ENCODE measurements at regions not wholly inside any gene's neighbourhood (a gene's known extent, or its start where the extent isn't known, plus 50 kb on each side); places are given as distances from the start of the nearest gene placed in this dataset.
"Not testable (repeated sequence)": the region's sequence is repeated elsewhere in the genome, so short reads cannot be mapped to it uniquely, and the experiment has no call there.

DNA sequence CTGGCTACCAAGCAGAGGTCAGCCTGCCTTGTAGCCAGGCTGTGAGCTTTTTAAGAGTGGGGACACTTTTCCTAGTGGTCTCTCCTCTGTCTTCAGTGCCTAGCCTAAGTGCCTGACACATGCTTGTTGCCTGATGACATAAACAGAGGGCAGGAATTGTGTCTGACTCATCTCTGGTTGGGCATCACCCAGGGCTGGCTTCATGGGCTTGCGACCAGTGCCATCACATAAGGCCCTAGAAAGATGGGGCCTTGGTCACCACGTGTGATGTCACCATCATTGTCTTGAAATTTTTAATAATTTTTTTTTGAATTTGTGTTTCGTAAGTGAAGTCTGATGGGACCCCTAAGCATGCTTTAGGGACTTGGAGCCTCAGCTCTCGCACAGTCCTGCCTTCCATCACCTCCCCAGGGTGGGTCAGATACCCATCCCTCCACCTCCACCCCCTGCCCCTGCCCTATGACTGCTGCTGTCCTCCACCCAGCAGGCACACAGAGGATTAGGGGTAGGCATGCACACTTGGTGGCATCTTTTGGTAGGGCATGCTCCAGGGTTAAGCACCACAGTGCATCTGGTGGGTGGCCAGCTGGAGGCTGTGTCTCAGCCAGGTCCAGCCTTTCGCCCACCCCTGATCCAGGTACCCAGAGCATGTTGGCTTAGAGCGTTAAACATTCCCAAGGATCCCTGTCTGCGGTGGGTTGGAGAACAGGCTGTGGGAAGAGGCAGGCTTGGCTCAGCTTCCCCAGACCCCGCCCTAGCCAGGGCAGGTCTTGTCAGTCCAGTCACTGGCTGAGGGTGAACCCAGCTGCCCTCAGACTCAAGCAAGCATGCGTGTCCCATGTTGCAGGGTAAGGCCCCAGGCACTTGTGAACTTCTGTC is 80.1 kb upstream of the SH3PXD2B start:
- H3K27me3 Mint-ChIP-seq: peaks cover 26% of the 10 kb centered on the region
- H3K27ac Mint-ChIP-seq: no peak overlapping the region
- no peaks in the 10 kb centered on the region for H3K36me3 Mint-ChIP-seq (ENCODE audit: low read depth)
- H3K4me3 Mint-ChIP-seq: no peak overlapping the region
- DNase-seq (no peak), ATAC-seq (no peak)
- no peaks in the 10 kb centered on the region for H3K9me3 ChIP-seq (ENCODE audit: control insufficient read depth, low read length, poor library complexity, severe bottlenecking)
- H3K4me1 Mint-ChIP-seq: peaks cover 3% of the 10 kb centered on the region

DNA sequence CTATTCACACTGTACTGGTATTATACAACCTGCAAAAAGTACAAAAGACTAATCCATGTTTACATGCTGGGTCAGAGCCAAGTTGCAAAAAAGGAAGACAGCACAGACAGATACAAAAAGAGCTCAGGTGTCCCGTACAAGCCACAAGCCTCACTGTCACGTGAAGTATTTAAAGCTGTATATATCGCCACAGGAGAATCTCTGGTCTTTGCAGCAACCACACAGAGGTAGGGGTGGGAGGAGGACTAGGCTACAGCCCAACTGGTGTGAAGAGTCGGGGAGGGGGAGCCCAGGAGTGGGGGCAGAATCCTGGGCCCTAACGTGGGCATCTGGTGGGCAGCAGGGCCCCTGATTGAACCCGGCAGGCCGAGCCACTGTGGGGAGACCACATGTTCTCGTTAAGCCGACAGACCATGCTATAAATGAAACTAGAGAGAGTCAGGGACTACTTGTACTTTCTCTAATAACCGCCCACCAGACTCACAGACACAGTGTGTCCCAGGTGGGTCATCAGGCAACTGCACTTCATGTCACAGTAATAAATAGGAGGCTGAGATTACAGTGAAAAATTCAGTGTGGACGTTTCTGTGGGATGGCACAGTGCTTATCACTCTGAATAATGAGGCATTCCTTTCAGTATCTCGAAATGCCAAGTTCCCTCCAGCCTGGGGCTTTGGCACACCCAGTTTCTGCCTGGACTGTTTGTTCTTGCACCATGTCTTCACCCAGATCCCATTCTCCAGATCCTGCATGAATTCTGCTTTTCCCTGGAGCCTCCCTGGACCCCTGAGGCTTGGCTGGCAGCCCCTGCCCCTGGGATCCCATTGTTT is 79.3 kb upstream of the SH3PXD2B start:
- H3K27ac Mint-ChIP-seq: no peak overlapping the region

DNA sequence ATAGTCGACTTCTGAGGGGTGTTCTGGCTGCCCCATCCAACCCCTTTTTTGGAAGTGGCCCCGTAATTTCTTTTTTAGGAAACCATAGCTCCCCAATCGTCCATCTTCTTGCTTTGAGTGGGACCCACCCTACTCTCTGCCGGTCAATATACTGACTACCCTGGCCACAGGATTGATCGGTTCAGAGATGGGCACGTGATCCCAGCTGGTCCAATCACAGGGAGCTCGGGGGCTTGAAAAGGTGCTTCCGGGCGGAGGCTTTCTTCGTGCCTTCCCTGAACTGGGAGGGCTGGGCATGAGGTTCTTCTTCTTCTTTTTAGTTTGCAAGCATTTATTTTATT is 78.7 kb upstream of the SH3PXD2B start:
- no peak for DNase-seq
- no peaks in the 10 kb centered on the region for H3K36me3 Mint-ChIP-seq (ENCODE audit: low read depth)
- H3K9me3 ChIP-seq (ENCODE audit: control insufficient read depth, low read length, poor library complexity, severe bottlenecking): no peaks in the 10 kb centered on the region
- no peak for ATAC-seq
- peaks cover 3% of the 10 kb centered on the region for H3K4me1 Mint-ChIP-seq
- peaks cover 19% of the 10 kb centered on the region for H3K27me3 Mint-ChIP-seq
- H3K4me3 Mint-ChIP-seq: no peak overlapping the region
- no peak overlapping the region for H3K27ac Mint-ChIP-seq

More for the DNA sequence above, 79.3 kb upstream of the SH3PXD2B start:
- Mint-ChIP-seq H3K4me3 (peak overlapping the region; percentile 15), H3K36me3 (ENCODE audit: low read depth) (no peaks in the 10 kb centered on the region), H3K27me3 (peaks cover 19% of the 10 kb centered on the region), H3K4me1 (peaks cover 3% of the 10 kb centered on the region)
- DNase-seq (no peak), ATAC-seq (no peak)
- no peaks in the 10 kb centered on the region for H3K9me3 ChIP-seq (ENCODE audit: control insufficient read depth, low read length, poor library complexity, severe bottlenecking)

GRCh38 chr5:172532439-172532838 is 78.1 kb upstream of the SH3PXD2B start:
- not testable (repeated sequence) for ATAC-seq; H3K27ac Mint-ChIP-seq; DNase-seq; H3K9me3 ChIP-seq (ENCODE audit: control insufficient read depth, low read length, poor library complexity, severe bottlenecking); H3K4me1 Mint-ChIP-seq; H3K4me3 Mint-ChIP-seq; H3K36me3 Mint-ChIP-seq (ENCODE audit: low read depth)
- H3K27me3 Mint-ChIP-seq: peaks cover 19% of the 10 kb centered on the region

DNA sequence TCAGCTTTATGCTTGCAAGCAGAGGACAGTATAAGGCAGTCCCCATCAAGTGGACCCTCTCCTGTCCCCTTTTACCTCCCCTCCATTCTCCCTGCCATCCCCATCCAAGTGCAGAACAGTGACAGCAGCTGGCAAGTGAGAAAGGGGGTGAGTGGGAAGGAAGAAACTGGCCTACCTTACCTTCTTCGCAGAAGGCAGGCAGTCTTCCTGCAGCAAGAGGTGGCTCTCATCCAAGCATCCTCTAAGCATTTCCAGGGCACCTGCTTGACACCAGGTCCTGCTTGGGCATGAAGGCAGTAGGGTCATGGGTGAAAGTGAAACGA is 77.3 kb upstream of the SH3PXD2B start:
- H3K36me3 Mint-ChIP-seq (ENCODE audit: low read depth): no peaks in the 10 kb centered on the region
- H3K4me1 Mint-ChIP-seq: peaks cover 3% of the 10 kb centered on the region
- H3K27ac Mint-ChIP-seq: no peak overlapping the region
- H3K27me3 Mint-ChIP-seq: peaks cover 25% of the 10 kb centered on the region
- H3K9me3 ChIP-seq (ENCODE audit: control insufficient read depth, low read length, poor library complexity, severe bottlenecking): no peaks in the 10 kb centered on the region
- DNase-seq (no peak), ATAC-seq (no peak)
- H3K4me3 Mint-ChIP-seq: no peak overlapping the region

DNA sequence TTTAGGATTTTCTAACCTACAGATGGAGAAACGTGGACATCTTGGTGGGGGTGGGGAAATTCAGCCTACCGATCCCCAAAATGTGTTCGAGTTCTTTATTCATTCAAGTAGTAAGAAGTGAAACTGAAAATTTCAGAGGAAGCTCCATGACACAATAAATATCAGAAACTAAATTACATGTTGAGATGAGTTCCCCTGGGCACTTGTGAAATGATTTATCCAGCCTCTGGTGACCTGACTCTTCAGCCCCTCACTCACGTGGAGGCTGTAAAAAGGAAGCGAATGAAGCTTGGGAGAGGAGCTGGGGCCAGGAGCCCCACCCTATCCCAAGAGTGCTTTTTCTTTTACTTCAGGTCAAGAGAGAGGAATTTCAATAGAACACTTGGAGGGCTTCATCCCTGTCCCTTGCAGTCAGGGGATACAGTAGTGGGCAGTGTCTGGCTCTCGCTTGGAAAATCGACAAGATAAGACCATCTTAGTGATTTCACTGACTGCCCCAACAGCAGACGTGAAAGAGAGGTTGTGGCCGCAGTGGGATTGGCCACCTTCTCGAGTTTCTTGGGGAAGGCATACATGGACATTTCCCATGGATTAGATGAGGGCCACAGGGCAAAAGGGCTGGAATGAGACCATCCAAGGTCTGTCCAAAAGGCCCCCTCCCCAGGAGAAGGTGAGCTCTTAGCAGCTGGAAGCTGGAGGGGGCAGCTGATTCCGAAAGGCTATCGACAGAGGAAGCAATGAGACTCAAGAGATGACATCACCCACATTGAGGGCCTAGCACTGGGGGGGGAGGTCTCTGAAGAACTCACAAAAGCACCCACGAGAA is 76.8 kb upstream of the SH3PXD2B start:
- H3K36me3 Mint-ChIP-seq (ENCODE audit: low read depth): no peaks in the 10 kb centered on the region
- no peaks in the 10 kb centered on the region for H3K9me3 ChIP-seq (ENCODE audit: control insufficient read depth, low read length, poor library complexity, severe bottlenecking)

GRCh38 chr5:172530406-172530805 is 76.1 kb upstream of the SH3PXD2B start:
- Mint-ChIP-seq H3K4me1 (peaks cover 3% of the 10 kb centered on the region), H3K27ac (no peak overlapping the region), H3K4me3 (no peak overlapping the region), H3K27me3 (peaks cover 26% of the 10 kb centered on the region), H3K36me3 (ENCODE audit: low read depth) (no peaks in the 10 kb centered on the region)
- ATAC-seq (no peak), DNase-seq (no peak)
- no peaks in the 10 kb centered on the region for H3K9me3 ChIP-seq (ENCODE audit: control insufficient read depth, low read length, poor library complexity, severe bottlenecking)

More for the DNA sequence above, 76.8 kb upstream of the SH3PXD2B start:
- ATAC-seq: no peak
- Mint-ChIP-seq H3K4me1 (peaks cover 3% of the 10 kb centered on the region), H3K27ac (no peak overlapping the region), H3K4me3 (no peak overlapping the region), H3K27me3 (peaks cover 26% of the 10 kb centered on the region)
- no peak for DNase-seq

DNA sequence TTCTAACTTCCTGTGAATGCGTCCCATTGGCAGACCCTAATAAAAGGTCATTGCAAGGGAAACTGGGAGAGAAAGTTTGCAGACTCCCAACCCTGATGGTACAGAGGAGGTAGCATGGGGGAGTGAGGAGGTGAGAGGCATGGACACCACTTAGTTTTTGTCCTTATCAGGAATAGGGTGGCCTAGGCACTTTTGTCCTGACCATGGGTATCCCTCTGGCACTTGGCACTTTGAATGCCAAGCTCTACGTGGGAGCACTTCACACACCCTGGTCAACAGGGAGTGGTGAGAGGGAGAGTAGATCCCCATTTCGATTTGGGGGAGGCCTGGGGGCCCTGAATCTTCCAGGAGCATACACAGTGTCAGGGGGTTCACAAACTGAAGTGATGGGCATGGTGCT is 75.6 kb upstream of the SH3PXD2B start:
- no peaks in the 10 kb centered on the region for H3K36me3 Mint-ChIP-seq (ENCODE audit: low read depth)
- H3K27me3 Mint-ChIP-seq: peaks cover 29% of the 10 kb centered on the region
- H3K9me3 ChIP-seq (ENCODE audit: control insufficient read depth, low read length, poor library complexity, severe bottlenecking): no peaks in the 10 kb centered on the region
- ATAC-seq: no peak
- H3K27ac Mint-ChIP-seq: no peak overlapping the region
- DNase-seq: no peak
- H3K4me3 Mint-ChIP-seq: no peak overlapping the region
- peaks cover 3% of the 10 kb centered on the region for H3K4me1 Mint-ChIP-seq

- Mint-ChIP-seq H3K4me3 (no peak overlapping the region), H3K27me3 (peaks cover 32% of the 10 kb centered on the region), H3K36me3 (ENCODE audit: low read depth) (no peaks in the 10 kb centered on the region), H3K27ac (no peak overlapping the region), H3K4me1 (peaks cover 3% of the 10 kb centered on the region)
- no peaks in the 10 kb centered on the region for H3K9me3 ChIP-seq (ENCODE audit: control insufficient read depth, low read length, poor library complexity, severe bottlenecking)
- DNase-seq (no peak), ATAC-seq (no peak)
Measured at GRCh38 chr5:172528440-172528839, 74.1 kb upstream of the SH3PXD2B start.

GRCh38 chr5:172527559-172527958 is 73.2 kb upstream of the SH3PXD2B start:
- DNase-seq (no peak), ATAC-seq (no peak)
- Mint-ChIP-seq H3K4me3 (no peak overlapping the region), H3K4me1 (no peaks in the 10 kb centered on the region), H3K27me3 (peaks cover 30% of the 10 kb centered on the region), H3K36me3 (ENCODE audit: low read depth) (no peaks in the 10 kb centered on the region), H3K27ac (no peak overlapping the region)
- no peaks in the 10 kb centered on the region for H3K9me3 ChIP-seq (ENCODE audit: control insufficient read depth, low read length, poor library complexity, severe bottlenecking)

DNA sequence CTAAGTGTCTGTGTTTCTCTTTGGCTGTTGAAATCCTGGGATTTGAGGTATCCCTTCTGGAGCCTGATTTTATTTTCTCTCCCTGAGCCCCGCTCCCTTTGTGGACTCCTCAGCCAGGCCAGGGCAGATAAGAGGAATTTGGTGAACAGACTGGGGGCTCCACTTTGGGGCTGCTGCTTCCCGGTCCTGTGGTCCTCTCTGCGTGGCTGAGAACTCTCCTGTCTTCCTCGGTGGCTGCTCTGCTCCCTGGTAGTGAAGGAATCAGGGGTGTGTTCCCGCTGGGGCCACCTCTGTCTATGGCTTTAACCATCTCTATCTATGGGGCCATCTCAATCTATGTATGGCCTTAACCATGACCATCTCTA is 71.7 kb upstream of the SH3PXD2B start:
- Mint-ChIP-seq H3K36me3 (ENCODE audit: low read depth) (no peaks in the 10 kb centered on the region), H3K4me1 (no peaks in the 10 kb centered on the region), H3K27ac (no peak overlapping the region), H3K4me3 (no peak overlapping the region), H3K27me3 (peaks cover 27% of the 10 kb centered on the region)
- H3K9me3 ChIP-seq (ENCODE audit: control insufficient read depth, low read length, poor library complexity, severe bottlenecking): no peaks in the 10 kb centered on the region
- ATAC-seq (no peak), DNase-seq (no peak)

- Mint-ChIP-seq H3K27ac (no peak overlapping the region), H3K4me1 (no peaks in the 10 kb centered on the region), H3K27me3 (peaks cover 26% of the 10 kb centered on the region), H3K4me3 (no peak overlapping the region), H3K36me3 (ENCODE audit: low read depth) (no peaks in the 10 kb centered on the region)
- no peaks in the 10 kb centered on the region for H3K9me3 ChIP-seq (ENCODE audit: control insufficient read depth, low read length, poor library complexity, severe bottlenecking)
- no peak for DNase-seq
- ATAC-seq: no peak
Measured at GRCh38 chr5:172525307-172525995, 71.1 kb upstream of the SH3PXD2B start.

DNA sequence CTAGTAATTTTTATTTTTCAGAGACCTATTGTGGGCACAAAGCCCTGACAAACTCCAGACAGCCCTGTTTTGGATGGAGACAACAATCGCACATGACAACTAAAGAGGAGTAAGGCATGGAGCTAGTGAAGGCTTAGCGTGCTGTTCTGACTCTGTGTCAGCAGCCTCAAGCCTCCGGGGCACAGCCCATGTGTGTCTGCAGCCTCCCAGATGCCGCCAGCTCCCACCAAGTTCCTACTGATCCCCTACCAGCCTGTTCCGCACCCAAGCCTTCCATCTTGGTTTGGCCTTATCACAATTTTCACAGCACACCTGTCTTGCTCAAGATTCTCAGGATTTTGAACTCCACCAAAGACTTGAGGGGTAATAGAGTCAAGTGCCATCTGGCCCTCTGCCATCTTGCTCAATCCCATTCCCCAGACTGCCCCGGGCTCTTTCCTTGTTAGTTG is 70.3 kb upstream of the SH3PXD2B start:
- peaks cover 20% of the 10 kb centered on the region for H3K27me3 Mint-ChIP-seq
- no peak overlapping the region for H3K27ac Mint-ChIP-seq
- H3K36me3 Mint-ChIP-seq (ENCODE audit: low read depth): no peaks in the 10 kb centered on the region
- DNase-seq (no peak), ATAC-seq (no peak)
- H3K4me1 Mint-ChIP-seq: no peaks in the 10 kb centered on the region
- no peak overlapping the region for H3K4me3 Mint-ChIP-seq
- H3K9me3 ChIP-seq (ENCODE audit: control insufficient read depth, low read length, poor library complexity, severe bottlenecking): no peaks in the 10 kb centered on the region
